Upper lobe of left lung (tissue), 4 donors: ENCODE measurements at regions not wholly inside any gene's neighbourhood (a gene's known extent, or its start where the extent isn't known, plus 50 kb on each side); places are given as distances from the start of the nearest gene placed in this dataset.

ENCODE experiments used
- EP300 ChIP-seq, 4 donors: sonication (generic); formaldehyde crosslinking; IDR thresholded peaks; one replicate each; pipeline ENCODE4 v1.5.1; 2017; ENCODE audit warnings: antibody characterized with exemption in 4 of 4, control low read depth in 2 of 4
- POLR2AphosphoS5 ChIP-seq, 2 donors: sonication (generic); formaldehyde crosslinking; IDR thresholded peaks; one replicate each; pipeline ENCODE4 v1.5.1; 2017; ENCODE audit warnings: antibody characterized with exemption in 2 of 2

- TF ChIP-seq EP300 (IDR thresholded peaks at IDR 0.05) (no peak), POLR2AphosphoS5 (IDR thresholded peaks at IDR 0.05) (no peak)
Observed at GRCh38 chr11:128271401-128271800, 316.0 kb downstream of the ETS1 start.
